GM12874 (cell line): ENCODE measurements at regions not wholly inside any gene's neighbourhood (a gene's known extent, or its start where the extent isn't known, plus 50 kb on each side); places are given as distances from the start of the nearest gene placed in this dataset.

Experiments
- CTCF ChIP-seq: IDR thresholded peaks from 2 replicates; pipeline ENCODE4 v1.5.1; 2011; ENCODE audit warnings: low read depth, mild to moderate bottlenecking, control low read depth, low read length, moderate library complexity; ENCODE audit not compliant: insufficient read depth

GRCh38 chr5:68367287-68367686 lies 151.7 kb downstream of the PIK3R1 start:
- TF ChIP-seq CTCF, result no peak

- TF ChIP-seq CTCF, result no peak
Measured at GRCh38 chr5:68367717-68368116, 152.2 kb downstream of the PIK3R1 start.

GRCh38 chr5:68368311-68369022 lies 152.9 kb downstream of the PIK3R1 start:
- no peak for TF ChIP-seq CTCF

GRCh38 chr5:68369023-68369359 lies 153.4 kb downstream of the PIK3R1 start:
- no peak for TF ChIP-seq CTCF

GRCh38 chr5:68369457-68370125 lies 154.0 kb downstream of the PIK3R1 start:
- TF ChIP-seq CTCF, result no peak

GRCh38 chr5:68370196-68370595 lies 154.6 kb downstream of the PIK3R1 start:
- no peak for TF ChIP-seq CTCF

- no peak for TF ChIP-seq CTCF
Measured at GRCh38 chr5:68371607-68372006, 156.1 kb downstream of the PIK3R1 start.
